Right lobe of liver (tissue), 6 donors: ENCODE measurements at regions not wholly inside any gene's neighbourhood (a gene's known extent, or its start where the extent isn't known, plus 50 kb on each side); places are given as distances from the start of the nearest gene placed in this dataset.
A peak's percentile ranks its signal among the peaks of the same experiment; 100 is the strongest.

Experiments used
- ATAC-seq, 4 donors: fragments of 200-7000 bp; cut with Tn5 transposase; one replicate each; pipeline ENCODE4 v1.9.1; 2020; ENCODE audit warnings: mild to moderate bottlenecking in 4 of 4, moderate library complexity in 4 of 4
- DNase-seq, 3 donors: peaks; one replicate each; pipeline ENCODE4 v3.0.0-alpha.2; 2020
- H3K27ac ChIP-seq, 3 donors: fragments of 200-600 bp; one replicate each; pipeline ENCODE4 v1.8.0; 2022
- H3K27me3 ChIP-seq, 2 donors: fragments of 200-600 bp; one replicate each; pipeline ENCODE4 v1.8.0; 2022
- H3K36me3 ChIP-seq, 4 donors: fragments of 200-600 bp; sonication (generic) in 1 of 4; one replicate each; pipeline versions ENCODE4 v1.5.1 to v1.8.0; 2017 to 2022; ENCODE audit warnings: control low read depth in 1 of 4
- H3K4me1 ChIP-seq, 4 donors: fragments of 200-600 bp; sonication (generic) in 1 of 4; one replicate each; pipeline versions ENCODE4 v1.5.1 to v1.8.0; 2017 to 2022; ENCODE audit warnings: control low read depth in 1 of 4
- H3K4me3 ChIP-seq, 3 donors: fragments of 200-600 bp; one replicate each; pipeline ENCODE4 v1.8.0; 2022
- H3K9me3 ChIP-seq, 4 donors: fragments of 200-600 bp; sonication (generic) in 1 of 4; one replicate each; pipeline versions ENCODE4 v1.5.1 to v1.8.0; 2017 to 2022; ENCODE audit warnings: control low read depth in 1 of 4
- CTCF ChIP-seq, 4 donors: fragments of 200-600 bp in 3 of 4; fragments of 450-650 bp in 1 of 4; IDR thresholded peaks; one replicate each; pipeline versions ENCODE4 v1.5.1 to v1.8.0; 2016 to 2022; ENCODE audit warnings: antibody characterized with exemption in 4 of 4, mild to moderate bottlenecking in 2 of 4
- POLR2A ChIP-seq: fragments of 450-650 bp; IDR thresholded peaks from one replicate; pipeline ENCODE4 v1.6.1; 2017; ENCODE audit warnings: antibody characterized with exemption, mild to moderate bottlenecking
- WGBS: methylation state at CpG from one replicate; pipeline ENCODE4 v1.1.6; 2018; ENCODE audit warnings: low coverage, low lambda C conversion rate; ENCODE audit not compliant: insufficient coverage; ENCODE audit errors: missing lambda C conversion rate; 5-methylcytosine and 5-hydroxymethylcytosine counted together
- intact Hi-C, 2 donors: fragments of 100-400 bp; cut with DNase I; formaldehyde crosslinking; loops; one replicate each; pipeline versions ENCODE4 v1.11.2 to v1.14.1; 2022
- donor health status: DM: no; HTN: yes; CAD: no.
- donor health status: DM: no; HTN: no; CAD: no.
- donor health status: DM: no; HTN: no; CAD: no.
- donor health status: DM: no; HTN: yes; CAD: no.
- donor health status: DM: no; HTN: yes; CAD: no.

- Histone ChIP-seq H3K4me3 (no peak overlapping the region), H3K27ac (no peak overlapping the region), H3K4me1 (no peaks in the 10 kb centered on the region), H3K9me3 (no peaks in the 10 kb centered on the region), H3K27me3 (no peaks in the 10 kb centered on the region), H3K36me3 (no peaks in the 10 kb centered on the region)
- ATAC-seq (peak in 1 of 4 donors; percentile 25), DNase-seq (no peak)
- TF ChIP-seq CTCF (IDR thresholded peaks at IDR 0.05) (no peak), POLR2A (no peak)
- WGBS, result 82% methylated on average over 7 of the region's 7 CpGs
- intact Hi-C loops, result no loop called here
Measured at GRCh38 chr21:16550917-16551741, 821.3 kb downstream of the USP25 start.

- ATAC-seq, result no peak
- no peak overlapping the region for H3K27ac ChIP-seq
- WGBS, result 61% methylated on average over 2 of the region's 2 CpGs
- H3K4me1 ChIP-seq, result no peaks in the 10 kb centered on the region
- no peaks in the 10 kb centered on the region for H3K9me3 ChIP-seq
- no peak overlapping the region for H3K4me3 ChIP-seq
- intact Hi-C loops, result no loop called here
- H3K36me3 ChIP-seq, result no peaks in the 10 kb centered on the region
- no peaks in the 10 kb centered on the region for H3K27me3 ChIP-seq
- DNase-seq, result no peak
- TF ChIP-seq CTCF (IDR thresholded peaks at IDR 0.05), result no peak
- no peak for TF ChIP-seq POLR2A
Measured at GRCh38 chr21:16552880-16553279, 823.1 kb downstream of the USP25 start.

- H3K27ac ChIP-seq, result no peak overlapping the region
- H3K36me3 ChIP-seq, result no peaks in the 10 kb centered on the region
- peak; percentile 72 to 82 (median 78) for ATAC-seq
- no peaks in the 10 kb centered on the region for H3K4me1 ChIP-seq
- H3K4me3 ChIP-seq, result no peak overlapping the region
- intact Hi-C loops, result no loop called here
- no peaks in the 10 kb centered on the region for H3K27me3 ChIP-seq
- DNase-seq, result peak in 1 of 3 donors; percentile 23
- no peaks in the 10 kb centered on the region for H3K9me3 ChIP-seq
- WGBS, result 56% methylated on average over 9 of the region's 9 CpGs
- TF ChIP-seq CTCF (IDR thresholded peaks at IDR 0.05), result no peak
- no peak for TF ChIP-seq POLR2A
Measured at GRCh38 chr21:16554503-16554902, 824.7 kb downstream of the USP25 start.

- TF ChIP-seq POLR2A (no peak), CTCF (IDR thresholded peaks at IDR 0.05) (no peak)
- H3K4me1 ChIP-seq, result peaks cover 0 to 11% (median 4%) of the 10 kb centered on the region in 4 donors
- intact Hi-C loops, result no loop called here
- ATAC-seq (no peak), DNase-seq (no peak)
- H3K4me3 ChIP-seq, result no peak overlapping the region
- no peaks in the 10 kb centered on the region for H3K9me3 ChIP-seq
- H3K36me3 ChIP-seq, result no peaks in the 10 kb centered on the region
- 55% methylated on average over 7 of the region's 7 CpGs for WGBS
- H3K27ac ChIP-seq, result no peak overlapping the region
- no peaks in the 10 kb centered on the region for H3K27me3 ChIP-seq
Measured at GRCh38 chr21:16563116-16563515, 833.3 kb downstream of the USP25 start.
